Glomerular visceral epithelial cell (primary cell): ENCODE measurements at regions not wholly inside any gene's neighbourhood (a gene's known extent, or its start where the extent isn't known, plus 50 kb on each side); places are given as distances from the start of the nearest gene placed in this dataset.

ENCODE experiments used
- DNase-seq: peaks from one replicate; pipeline ENCODE4 v3.0.0-alpha.2; 2016; ENCODE audit errors: extremely low spot score

- no peak for DNase-seq
These were observed 229.7 kb downstream of the TLE4 start for GRCh38 chr9:79801459-79801858.

GRCh38 chr9:79800578-79800977 lies 228.8 kb downstream of the TLE4 start:
- DNase-seq, result no peak

GRCh38 chr9:79799691-79800335 lies 228.0 kb downstream of the TLE4 start:
- no peak for DNase-seq

- no peak for DNase-seq
These were observed 226.7 kb downstream of the TLE4 start for GRCh38 chr9:79798450-79798849.

GRCh38 chr9:79796411-79796810 lies 224.6 kb downstream of the TLE4 start:
- DNase-seq, result no peak

GRCh38 chr9:79788662-79789061 lies 216.9 kb downstream of the TLE4 start:
- no peak for DNase-seq

GRCh38 chr9:79781263-79781662 lies 209.5 kb downstream of the TLE4 start:
- no peak for DNase-seq

GRCh38 chr9:79780559-79780958 lies 208.8 kb downstream of the TLE4 start:
- DNase-seq, result no peak

- DNase-seq, result no peak
These were observed 208.1 kb downstream of the TLE4 start for GRCh38 chr9:79779901-79780300.

GRCh38 chr9:79778581-79778980 lies 206.8 kb downstream of the TLE4 start:
- DNase-seq, result no peak

- no peak for DNase-seq
These were observed 204.8 kb downstream of the TLE4 start for GRCh38 chr9:79776581-79776980.
